ENCODE measurements at regions not wholly inside any gene's neighbourhood (a gene's known extent, or its start where the extent isn't known, plus 50 kb on each side); places are given as distances from the start of the nearest gene placed in this dataset.

DNA sequence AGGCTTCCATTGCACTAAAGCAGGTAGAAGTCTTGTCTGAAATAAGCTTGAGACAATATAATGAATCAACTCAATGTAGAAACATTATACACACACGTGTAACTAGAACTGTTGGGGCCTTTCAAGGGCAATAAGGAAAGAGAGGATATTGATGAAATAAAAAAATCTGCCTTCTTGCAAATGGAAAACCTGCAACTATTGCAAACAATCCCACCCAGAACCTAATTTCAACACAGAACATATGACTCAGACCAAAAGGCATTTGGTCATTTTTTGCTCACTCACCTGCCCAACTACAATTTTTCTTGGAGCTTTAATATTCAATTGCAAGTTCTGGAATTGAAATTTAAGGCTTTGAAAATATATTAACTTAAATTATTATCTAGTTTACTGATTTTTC is 900.1 kb downstream of the TTLL7 start:
- no peak for TF ChIP-seq Cebpa-rat (IDR thresholded peaks at IDR 0.05)
- Histone ChIP-seq H4K20me1 (no peaks in the 10 kb centered on the region), H3K4me2 (no peak overlapping the region), H3K36me3 (no peaks in the 10 kb centered on the region), H3K4me1 (no peaks in the 10 kb centered on the region), H3K27ac (no peak overlapping the region), H3K27me3 (no peaks in the 10 kb centered on the region), H3K9ac (no peak overlapping the region), H3K9me3 (replicated peaks in 1 of 11) (no peaks in the 10 kb centered on the region; a peak in 3 of 22 replicates), H3K4me3 (no peak overlapping the region)

GRCh38 chr1:83098131-83098530 is 900.8 kb downstream of the TTLL7 start:
- H3K4me1 ChIP-seq: no peaks in the 10 kb centered on the region
- no peaks in the 10 kb centered on the region for H3K27me3 ChIP-seq
- TF ChIP-seq Cebpa-rat (IDR thresholded peaks at IDR 0.05): no peak
- H3K9ac ChIP-seq: no peak overlapping the region
- H4K20me1 ChIP-seq: no peaks in the 10 kb centered on the region
- H3K4me2 ChIP-seq: no peak overlapping the region
- H3K36me3 ChIP-seq: no peaks in the 10 kb centered on the region
- H3K27ac ChIP-seq: no peak overlapping the region
- H3K9me3 ChIP-seq (replicated peaks in 1 of 11): no peaks in the 10 kb centered on the region; a peak in 3 of 22 replicates
- no peak overlapping the region for H3K4me3 ChIP-seq

- no peaks in the 10 kb centered on the region for H3K4me1 ChIP-seq
- H3K4me2 ChIP-seq: no peak overlapping the region
- H4K20me1 ChIP-seq: no peaks in the 10 kb centered on the region
- H3K9ac ChIP-seq: no peak overlapping the region
- H3K27ac ChIP-seq: no peak overlapping the region
- no peaks in the 10 kb centered on the region for H3K36me3 ChIP-seq
- no peaks in the 10 kb centered on the region; a peak in 3 of 22 replicates for H3K9me3 ChIP-seq (replicated peaks in 1 of 11)
- no peak for TF ChIP-seq Cebpa-rat (IDR thresholded peaks at IDR 0.05)
- H3K4me3 ChIP-seq: no peak overlapping the region
- no peaks in the 10 kb centered on the region for H3K27me3 ChIP-seq
These were observed 901.2 kb downstream of the TTLL7 start for GRCh38 chr1:83097715-83098114.

DNA sequence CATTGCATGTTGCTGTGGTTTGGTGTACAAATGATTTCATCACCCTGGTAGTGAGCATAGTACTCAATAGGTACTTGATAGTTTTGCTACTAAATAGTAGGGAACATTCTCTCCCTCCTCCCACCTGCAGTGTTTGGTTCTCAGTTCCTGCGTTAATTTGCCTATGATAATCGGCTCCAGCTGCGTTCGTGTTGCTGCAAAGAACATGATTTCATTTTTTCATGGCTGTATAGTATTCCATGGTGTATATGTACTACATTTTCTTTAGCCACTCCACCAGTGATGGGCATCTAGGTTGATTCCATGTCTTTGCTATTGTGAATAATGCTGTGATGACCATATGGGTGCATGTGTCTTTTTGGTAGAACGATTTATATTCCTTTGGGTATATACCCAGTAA is 903.4 kb downstream of the TTLL7 start:
- H3K36me3 ChIP-seq: no peaks in the 10 kb centered on the region
- H3K4me2 ChIP-seq: no peak overlapping the region
- H3K4me1 ChIP-seq: no peaks in the 10 kb centered on the region
- H3K27ac ChIP-seq: no peak overlapping the region
- TF ChIP-seq Cebpa-rat (IDR thresholded peaks at IDR 0.05): no peak
- no peaks in the 10 kb centered on the region for H4K20me1 ChIP-seq
- H3K9me3 ChIP-seq (replicated peaks in 1 of 11): no peaks in the 10 kb centered on the region; a peak in 3 of 22 replicates
- no peak overlapping the region for H3K4me3 ChIP-seq
- H3K9ac ChIP-seq: no peak overlapping the region
- H3K27me3 ChIP-seq: no peaks in the 10 kb centered on the region

DNA sequence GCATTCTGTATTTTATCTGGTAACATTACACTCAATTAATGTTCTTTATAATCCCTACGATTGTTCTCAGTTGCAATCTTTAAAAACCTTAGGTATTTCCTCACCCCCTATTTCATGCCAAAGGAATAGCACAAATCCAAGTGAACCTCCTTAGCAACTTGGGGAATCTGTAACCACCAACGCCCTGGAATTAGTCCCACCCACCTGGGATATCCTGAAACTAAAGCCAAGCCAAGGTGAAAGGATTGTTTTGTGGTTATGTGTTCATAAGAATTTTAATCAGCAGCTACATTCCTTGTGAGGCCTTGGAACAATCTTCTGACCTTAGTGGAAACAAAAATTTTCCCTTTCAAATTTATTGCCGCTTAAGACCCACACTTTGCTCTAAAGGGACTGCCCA is 908.7 kb downstream of the TTLL7 start:
- Histone ChIP-seq H3K36me3 (no peaks in the 10 kb centered on the region), H3K4me2 (no peak overlapping the region), H4K20me1 (no peaks in the 10 kb centered on the region), H3K9me3 (replicated peaks in 1 of 11) (no peaks in the 10 kb centered on the region), H3K4me1 (no peaks in the 10 kb centered on the region), H3K27me3 (no peaks in the 10 kb centered on the region), H3K4me3 (no peak overlapping the region), H3K27ac (no peak overlapping the region), H3K9ac (no peak overlapping the region)
- TF ChIP-seq Cebpa-rat (IDR thresholded peaks at IDR 0.05): no peak

- Histone ChIP-seq H3K4me3 (no peak overlapping the region), H3K9me3 (replicated peaks in 1 of 11) (no peaks in the 10 kb centered on the region), H3K9ac (no peak overlapping the region), H3K36me3 (no peaks in the 10 kb centered on the region), H3K27me3 (no peaks in the 10 kb centered on the region), H3K4me2 (no peak overlapping the region), H3K27ac (no peak overlapping the region), H3K4me1 (no peaks in the 10 kb centered on the region), H4K20me1 (no peaks in the 10 kb centered on the region)
- TF ChIP-seq Cebpa-rat (IDR thresholded peaks at IDR 0.05): no peak
These were observed 911.1 kb downstream of the TTLL7 start for GRCh38 chr1:83087851-83088250.

DNA sequence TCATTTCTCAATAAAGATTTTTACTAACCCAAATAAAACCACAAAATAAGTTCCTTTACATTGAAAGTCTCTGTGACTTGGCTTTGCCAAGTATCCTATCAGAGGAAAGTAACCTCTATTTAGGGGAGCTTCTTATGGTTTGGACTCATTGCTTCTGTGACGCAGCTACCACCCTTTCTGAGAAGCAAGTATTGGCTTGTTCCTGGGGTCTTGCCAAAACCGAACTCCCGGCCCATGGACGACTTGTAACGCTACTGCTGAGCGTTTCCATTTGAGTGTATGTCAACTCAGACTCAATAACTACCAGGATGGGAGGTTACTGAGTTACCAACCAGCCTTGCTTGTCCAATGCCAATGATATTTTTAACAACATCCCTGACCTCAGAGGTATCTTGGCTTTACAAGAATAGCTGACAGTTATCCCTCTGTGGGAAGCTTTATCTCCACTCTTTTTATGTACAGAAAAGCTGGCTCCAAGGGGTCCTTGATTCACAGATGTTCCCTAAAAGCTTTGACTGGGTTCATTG is 911.9 kb downstream of the TTLL7 start:
- no peak overlapping the region for H3K9ac ChIP-seq
- H3K4me2 ChIP-seq: no peak overlapping the region
- H3K27me3 ChIP-seq: no peaks in the 10 kb centered on the region
- no peak overlapping the region for H3K27ac ChIP-seq
- TF ChIP-seq Cebpa-rat (IDR thresholded peaks at IDR 0.05): no peak
- no peaks in the 10 kb centered on the region for H3K4me1 ChIP-seq
- H3K4me3 ChIP-seq: no peak overlapping the region
- no peaks in the 10 kb centered on the region for H4K20me1 ChIP-seq
- no peaks in the 10 kb centered on the region for H3K36me3 ChIP-seq
- H3K9me3 ChIP-seq (replicated peaks in 1 of 11): no peaks in the 10 kb centered on the region

- no peaks in the 10 kb centered on the region for H3K27me3 ChIP-seq
- no peak for TF ChIP-seq Cebpa-rat (IDR thresholded peaks at IDR 0.05)
- H3K4me2 ChIP-seq: no peak overlapping the region
- no peaks in the 10 kb centered on the region for H3K4me1 ChIP-seq
- H3K36me3 ChIP-seq: no peaks in the 10 kb centered on the region
- H4K20me1 ChIP-seq: no peaks in the 10 kb centered on the region
- no peaks in the 10 kb centered on the region for H3K9me3 ChIP-seq (replicated peaks in 1 of 11)
- H3K27ac ChIP-seq: no peak overlapping the region
- no peak overlapping the region for H3K9ac ChIP-seq
- no peak overlapping the region for H3K4me3 ChIP-seq
These were observed 912.6 kb downstream of the TTLL7 start for GRCh38 chr1:83086346-83086745.

- Histone ChIP-seq H3K9ac (no peak overlapping the region), H3K27me3 (no peaks in the 10 kb centered on the region), H4K20me1 (no peaks in the 10 kb centered on the region), H3K9me3 (replicated peaks in 1 of 11) (no peaks in the 10 kb centered on the region), H3K36me3 (no peaks in the 10 kb centered on the region), H3K4me3 (no peak overlapping the region), H3K4me1 (no peaks in the 10 kb centered on the region), H3K4me2 (no peak overlapping the region), H3K27ac (no peak overlapping the region)
- TF ChIP-seq Cebpa-rat (IDR thresholded peaks at IDR 0.05): no peak
These were observed 915.2 kb downstream of the TTLL7 start for GRCh38 chr1:83083589-83084224.

GRCh38 chr1:83077411-83077810 is 921.5 kb downstream of the TTLL7 start:
- H3K9ac ChIP-seq: no peak overlapping the region
- no peaks in the 10 kb centered on the region; a peak in 1 of 20 replicates for H3K4me1 ChIP-seq
- H3K4me3 ChIP-seq: no peak overlapping the region
- no peaks in the 10 kb centered on the region for H4K20me1 ChIP-seq
- H3K27me3 ChIP-seq: no peaks in the 10 kb centered on the region
- H3K9me3 ChIP-seq (replicated peaks in 1 of 11): no peaks in the 10 kb centered on the region
- H3K36me3 ChIP-seq: no peaks in the 10 kb centered on the region
- H3K4me2 ChIP-seq: no peak overlapping the region
- no peak overlapping the region for H3K27ac ChIP-seq
- no peak for TF ChIP-seq Cebpa-rat (IDR thresholded peaks at IDR 0.05)
